GM12891 (cell line): ENCODE measurements at regions not wholly inside any gene's neighbourhood (a gene's known extent, or its start where the extent isn't known, plus 50 kb on each side); places are given as distances from the start of the nearest gene placed in this dataset.

ENCODE experiments used
- PAX5 ChIP-seq: IDR thresholded peaks from 2 replicates; pipeline ENCODE4 v1.6.1; 2011; ENCODE audit warnings: low read length, moderate library complexity, mild to moderate bottlenecking; ENCODE audit not compliant: insufficient read depth, severe bottlenecking
- POLR2A ChIP-seq: IDR thresholded peaks from 2 replicates; pipeline ENCODE4 v1.6.1; 2011; ENCODE audit warnings: low read depth, low read length, control low read depth
- POLR2AphosphoS5 ChIP-seq: IDR thresholded peaks from 2 replicates; pipeline ENCODE4 v1.6.1; 2011; ENCODE audit warnings: low read depth, low read length, control low read depth
- POU2F2 ChIP-seq: IDR thresholded peaks from 2 replicates; pipeline ENCODE4 v1.6.1; 2011; ENCODE audit warnings: low read depth, mild to moderate bottlenecking, control low read depth, low read length, moderate library complexity
- SPI1 ChIP-seq: IDR thresholded peaks from 2 replicates; pipeline ENCODE4 v1.6.1; 2011; ENCODE audit warnings: low read depth, low read length, control low read depth
- TAF1 ChIP-seq: IDR thresholded peaks from 2 replicates; pipeline ENCODE4 v1.6.1; 2011; ENCODE audit warnings: low read depth, low read length, control low read depth

GRCh38 chr5:17157916-17158529, 59.4 kb upstream of the BASP1 start:
- TF ChIP-seq POLR2AphosphoS5, result no peak
- TF ChIP-seq TAF1, result no peak
- TF ChIP-seq POLR2A, result no peak
- TF ChIP-seq SPI1, result no peak
- no peak for TF ChIP-seq POU2F2
- no peak for TF ChIP-seq PAX5
